T1000 (cell line): ENCODE measurements at regions not wholly inside any gene's neighbourhood (a gene's known extent, or its start where the extent isn't known, plus 50 kb on each side); places are given as distances from the start of the nearest gene placed in this dataset.

Experiments used
- DNase-seq: peaks from one replicate; lab custom pipeline; 2025; ENCODE audit warnings: mixed read lengths; lab: John Stamatoyannopoulos, UW

- DNase-seq = no peak
Observed at GRCh38 chr3:110106805-110107204, 769.5 kb upstream of the DPPA4 start.

GRCh38 chr3:110123946-110124345 is 786.6 kb upstream of the DPPA4 start:
- DNase-seq = no peak

GRCh38 chr3:110126065-110126464 is 788.7 kb upstream of the DPPA4 start:
- DNase-seq = no peak

GRCh38 chr3:110133971-110134370 is 796.6 kb upstream of the DPPA4 start:
- DNase-seq = no peak

GRCh38 chr3:110139048-110139447 is 801.7 kb upstream of the DPPA4 start:
- no peak for DNase-seq

- DNase-seq = no peak
Observed at GRCh38 chr3:110139821-110140220, 802.5 kb upstream of the DPPA4 start.

GRCh38 chr3:110149763-110150162 is 812.4 kb upstream of the DPPA4 start:
- DNase-seq = no peak

GRCh38 chr3:110157221-110157620 is 819.9 kb upstream of the DPPA4 start:
- no peak for DNase-seq

GRCh38 chr3:110164632-110165369 is 827.5 kb upstream of the DPPA4 start:
- DNase-seq = no peak

GRCh38 chr3:110165370-110165743 is 828.0 kb upstream of the DPPA4 start:
- DNase-seq = no peak

GRCh38 chr3:110165753-110166152 is 828.4 kb upstream of the DPPA4 start:
- no peak for DNase-seq

GRCh38 chr3:110166791-110167190 is 829.4 kb upstream of the DPPA4 start:
- no peak for DNase-seq

GRCh38 chr3:110174908-110175307 is 837.6 kb upstream of the DPPA4 start:
- DNase-seq = no peak

GRCh38 chr3:110178965-110179364 is 841.6 kb upstream of the DPPA4 start:
- no peak for DNase-seq

- no peak for DNase-seq
Observed at GRCh38 chr3:110180733-110181132, 843.4 kb upstream of the DPPA4 start.

- no peak for DNase-seq
Observed at GRCh38 chr3:110181226-110181625, 843.9 kb upstream of the DPPA4 start.

- DNase-seq = no peak
Observed at GRCh38 chr3:110184536-110184935, 847.2 kb upstream of the DPPA4 start.

- no peak for DNase-seq
Observed at GRCh38 chr3:110193074-110193473, 855.7 kb upstream of the DPPA4 start.

- no peak for DNase-seq
Observed at GRCh38 chr3:110198717-110199587, 861.6 kb upstream of the DPPA4 start.

- no peak for DNase-seq
Observed at GRCh38 chr3:110199588-110199943, 862.2 kb upstream of the DPPA4 start.

- DNase-seq = no peak
Observed at GRCh38 chr3:110210086-110210660, 861.4 kb upstream of the NECTIN3 start.

- DNase-seq = no peak
Observed at GRCh38 chr3:110226645-110227044, 845.0 kb upstream of the NECTIN3 start.

- no peak for DNase-seq
Observed at GRCh38 chr3:110227991-110228390, 843.6 kb upstream of the NECTIN3 start.
